Retina (tissue), 1 donor: ENCODE measurements at regions not wholly inside any gene's neighbourhood (a gene's known extent, or its start where the extent isn't known, plus 50 kb on each side); places are given as distances from the start of the nearest gene placed in this dataset.

Source experiments
- DNase-seq: peaks from one replicate; pipeline ENCODE4 v3.0.0-alpha.2; 2016

DNA sequence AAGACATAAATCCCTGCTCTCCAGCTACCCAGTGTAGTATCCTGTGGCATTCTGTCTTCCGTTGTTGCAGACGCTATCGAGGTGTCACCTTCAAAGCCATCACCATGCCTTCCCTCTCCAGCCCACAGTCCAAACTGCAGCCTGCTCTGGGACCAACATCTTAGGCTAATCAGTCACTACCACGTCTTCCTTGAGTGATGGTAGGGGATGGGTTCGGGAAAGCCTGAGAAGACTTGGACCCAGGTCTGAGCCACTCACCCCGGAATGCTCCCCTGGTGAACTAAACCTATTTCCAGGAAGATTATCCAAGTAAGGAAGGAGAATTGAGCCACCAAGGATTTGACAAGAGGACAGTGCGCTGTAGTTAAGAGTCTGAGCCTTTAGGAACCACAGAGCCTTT, 52.9 kb upstream of the IRX1 start:
- DNase-seq, result no peak

DNA sequence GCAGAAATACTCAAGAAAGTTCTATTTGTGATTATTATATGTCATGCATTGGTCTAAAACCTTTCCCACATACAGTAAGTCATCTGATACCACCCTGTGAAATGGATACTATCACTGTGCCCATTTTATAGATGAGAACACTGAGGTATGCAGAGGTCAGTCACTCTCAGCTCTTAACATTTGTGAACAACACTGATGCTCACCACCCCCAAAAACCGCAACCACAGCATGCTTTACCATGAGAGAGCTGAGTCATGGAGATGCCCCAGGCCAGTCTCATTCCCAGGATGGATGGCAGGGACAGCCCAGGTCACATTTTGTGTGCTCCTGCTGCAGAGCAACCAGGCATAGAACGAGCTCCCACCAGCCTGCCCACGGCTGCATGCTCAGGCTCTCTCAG, 53.5 kb upstream of the IRX1 start:
- no peak for DNase-seq

DNA sequence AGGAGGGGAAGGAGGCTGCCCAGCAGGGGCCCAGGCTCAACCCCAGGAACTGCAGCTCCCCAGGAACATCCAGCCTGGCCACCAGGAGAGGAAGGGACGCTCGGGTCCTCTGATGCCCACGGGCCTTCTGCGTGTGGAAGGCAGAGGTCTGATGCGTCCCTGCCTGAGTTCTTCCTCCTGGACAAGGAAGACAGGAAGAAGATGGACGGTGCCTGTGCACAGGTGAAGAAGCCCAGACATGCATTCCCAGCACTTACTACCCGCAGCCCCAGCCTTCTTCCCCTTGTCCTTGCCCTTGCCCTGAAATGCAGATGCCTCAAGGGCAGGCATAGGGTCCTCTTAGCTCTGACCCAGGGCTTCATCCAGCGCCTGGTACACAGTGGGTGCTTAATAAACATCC, 56.7 kb upstream of the IRX1 start:
- no peak for DNase-seq

DNA sequence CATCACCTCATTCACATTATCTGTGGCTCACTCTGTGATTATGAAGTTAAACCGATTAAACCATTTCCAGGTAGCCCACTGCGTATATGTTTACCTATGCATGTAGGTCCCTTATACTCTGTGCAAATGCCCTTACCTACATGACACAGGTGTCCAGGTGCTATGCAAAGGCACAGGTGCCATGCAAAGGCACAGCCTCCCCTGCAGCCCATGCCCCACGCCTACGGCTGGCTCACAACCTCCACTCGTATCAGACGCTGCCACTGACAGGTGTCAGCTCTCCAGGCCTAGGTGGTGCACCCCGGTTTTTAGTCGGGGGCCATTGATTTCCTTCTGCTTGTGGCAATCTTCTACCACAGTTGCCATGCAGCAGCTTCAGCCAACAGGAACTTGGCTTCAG, 57.7 kb upstream of the IRX1 start:
- no peak for DNase-seq

DNA sequence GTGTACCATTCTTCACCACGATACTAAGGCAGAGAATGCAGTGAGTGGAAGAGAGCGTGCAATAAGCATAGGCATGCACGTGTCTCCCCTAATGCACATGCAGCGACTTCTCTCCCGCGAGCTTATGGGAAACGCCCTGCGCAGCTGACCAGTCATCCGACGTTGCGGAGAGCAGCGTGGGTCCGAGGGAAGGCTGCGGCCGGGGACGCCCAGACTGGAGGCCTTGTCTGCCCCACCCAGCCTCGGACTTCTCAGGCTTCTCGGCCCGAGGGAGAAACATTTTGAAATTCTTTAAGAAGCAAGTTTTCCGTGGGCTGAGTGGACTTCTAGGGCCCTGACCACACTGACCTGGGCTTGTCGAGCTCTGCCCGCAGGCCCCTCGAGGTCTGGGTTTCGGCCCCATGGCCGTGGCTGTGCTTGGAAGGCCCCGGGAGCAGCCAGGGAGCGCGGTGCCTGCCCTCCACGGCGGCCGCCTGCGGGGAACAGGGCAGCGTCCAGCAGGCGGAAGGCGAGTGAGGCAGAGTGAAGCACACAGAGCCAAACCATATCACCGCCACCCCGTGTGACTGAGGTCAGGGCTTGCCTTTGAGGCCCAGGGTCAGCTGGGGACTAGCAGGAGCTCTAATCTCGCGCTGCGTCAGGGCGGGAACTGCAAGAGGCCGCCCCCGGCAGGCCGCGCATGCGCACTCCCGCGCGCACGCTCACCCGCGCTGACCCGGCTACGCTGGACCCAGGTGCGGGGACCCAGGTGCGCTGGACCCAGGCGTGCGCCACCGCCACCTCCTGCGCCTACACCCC, 60.0 kb upstream of the IRX1 start:
- DNase-seq, result no peak

DNA sequence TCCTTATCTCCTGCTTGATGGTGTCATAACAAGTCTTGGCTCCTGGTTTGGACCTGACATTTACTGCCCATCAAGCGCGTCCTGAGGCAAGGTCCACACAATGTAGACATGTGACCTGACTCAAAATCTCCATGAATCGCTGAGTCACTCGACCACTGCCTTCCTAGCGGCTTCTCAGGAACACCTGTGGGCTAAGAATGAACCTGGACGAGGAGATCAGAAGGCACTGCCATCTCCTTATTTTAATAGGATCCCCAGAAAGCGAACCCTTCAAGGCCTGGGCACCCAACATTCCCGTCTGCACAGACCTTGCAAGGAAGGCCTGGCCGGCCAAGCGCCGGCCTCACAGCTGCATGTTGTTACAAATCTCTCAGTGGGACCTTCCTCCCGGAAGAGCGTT, 60.6 kb upstream of the IRX1 start:
- no peak for DNase-seq

DNA sequence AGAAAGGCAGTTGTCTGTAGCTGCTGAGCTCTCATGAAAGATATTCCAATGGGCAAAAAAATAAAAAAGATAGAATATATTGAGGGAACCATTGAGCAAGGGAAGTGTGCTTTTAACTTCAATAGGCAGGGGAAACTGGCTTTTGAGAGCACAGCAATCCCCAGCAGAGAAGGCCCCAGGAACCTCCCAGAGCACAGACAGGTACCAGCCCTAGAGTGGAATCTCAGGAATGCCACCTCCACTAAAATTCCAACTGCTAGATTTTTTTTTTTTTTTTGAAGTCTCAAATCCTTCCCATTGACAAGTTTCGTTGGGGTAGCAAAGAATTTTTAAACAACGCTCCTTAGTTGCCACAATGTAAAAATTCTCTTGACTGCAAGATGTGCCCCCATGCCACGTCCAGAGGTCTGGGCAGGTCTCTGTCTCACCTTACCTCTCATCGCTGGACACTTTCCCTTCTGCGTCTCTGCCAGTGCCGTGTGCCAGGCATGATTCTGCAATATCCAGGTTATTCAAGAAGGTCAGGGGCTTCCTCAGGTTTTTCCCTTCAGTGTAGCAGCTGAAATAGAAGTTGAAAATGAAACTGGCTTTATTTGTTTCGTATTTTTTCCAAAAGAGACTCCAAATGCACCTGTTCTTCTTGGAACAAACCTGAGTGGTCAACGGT, 64.2 kb upstream of the IRX1 start:
- no peak for DNase-seq

DNA sequence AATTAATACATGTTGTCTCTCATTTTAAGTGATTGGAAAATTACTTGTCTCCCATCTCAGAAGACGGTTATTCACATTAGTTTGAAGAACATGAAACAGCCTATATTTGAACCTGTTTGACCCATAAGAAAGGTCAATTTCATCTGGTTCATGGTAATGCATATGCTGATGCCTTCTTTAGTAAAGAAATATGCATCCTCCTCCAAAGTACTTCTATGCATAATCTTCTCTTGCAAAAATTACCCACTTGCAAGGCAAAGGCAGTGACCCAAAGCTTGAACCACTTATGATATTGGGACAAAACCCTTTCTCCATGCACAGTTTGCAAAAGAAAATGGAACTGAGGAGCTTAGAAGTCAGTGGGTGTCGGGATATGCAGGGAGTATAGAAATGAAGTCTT, 65.4 kb upstream of the IRX1 start:
- no peak for DNase-seq

DNA sequence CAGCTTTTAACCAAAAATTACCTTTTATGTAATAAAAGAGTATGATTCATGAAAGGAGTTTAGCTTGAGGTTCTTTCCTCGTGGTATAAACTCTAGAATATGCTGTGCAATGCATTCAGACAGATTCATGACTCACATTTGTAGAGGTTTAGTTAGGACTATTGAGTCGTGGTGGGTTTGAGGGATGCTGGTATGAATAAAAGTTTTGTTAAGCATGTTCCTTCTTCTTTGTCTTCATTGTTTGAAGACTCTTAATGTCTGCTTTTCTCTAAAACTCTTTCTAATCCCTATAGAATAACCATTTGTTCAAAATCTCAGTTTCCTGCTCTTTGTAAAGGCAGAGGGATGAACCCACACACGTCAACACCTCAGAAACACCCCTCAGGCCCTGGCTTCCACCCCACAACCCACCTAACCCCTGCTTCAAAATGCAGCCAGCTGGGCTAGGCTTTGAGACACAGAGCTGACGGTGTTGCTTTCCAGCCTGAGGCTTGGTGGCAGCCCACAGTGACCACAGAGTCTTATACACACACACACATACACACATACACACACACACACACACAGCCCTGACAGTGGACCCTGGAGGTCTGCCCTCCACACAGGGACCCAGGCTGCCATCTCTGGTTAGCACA, 69.0 kb upstream of the IRX1 start:
- no peak for DNase-seq

DNA sequence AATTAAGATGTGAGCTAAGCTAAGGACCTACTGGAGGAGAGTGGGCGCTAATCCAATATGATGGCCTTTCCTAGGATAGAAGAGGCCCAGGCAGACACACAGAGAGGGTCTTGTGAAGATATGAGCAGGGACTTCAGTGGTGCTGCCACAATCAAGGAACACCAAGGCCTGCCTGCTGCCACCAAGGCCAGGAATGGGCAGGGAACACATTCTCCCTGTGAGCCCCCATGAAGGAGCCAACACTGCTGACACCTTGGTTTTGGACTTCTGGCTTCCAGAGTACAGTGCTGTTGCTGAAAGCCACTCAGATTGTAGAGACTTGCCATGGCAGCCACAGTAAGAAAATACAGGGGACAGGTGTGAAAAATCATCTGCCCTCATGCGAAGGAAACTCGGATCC, 73.1 kb upstream of the IRX1 start:
- DNase-seq, result no peak

DNA sequence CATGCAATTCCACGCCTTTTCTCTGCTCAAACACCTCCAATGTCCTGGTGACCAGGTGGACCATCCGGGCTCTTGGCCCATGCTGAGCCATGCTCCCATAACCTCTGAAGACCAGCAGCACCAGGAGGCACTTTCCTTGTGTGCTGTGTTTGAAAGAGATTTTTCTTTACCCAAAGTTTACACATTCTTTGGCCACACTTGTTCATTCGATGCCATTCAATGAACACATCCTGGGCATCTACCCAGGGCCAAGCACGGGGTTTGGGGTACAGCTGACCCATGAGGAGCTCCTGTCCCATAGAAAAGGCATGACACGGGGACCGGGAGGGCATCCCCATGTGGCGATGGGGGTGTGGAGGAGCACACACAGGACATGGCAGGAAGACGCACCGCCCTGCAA, 77.1 kb upstream of the IRX1 start:
- no peak for DNase-seq

DNA sequence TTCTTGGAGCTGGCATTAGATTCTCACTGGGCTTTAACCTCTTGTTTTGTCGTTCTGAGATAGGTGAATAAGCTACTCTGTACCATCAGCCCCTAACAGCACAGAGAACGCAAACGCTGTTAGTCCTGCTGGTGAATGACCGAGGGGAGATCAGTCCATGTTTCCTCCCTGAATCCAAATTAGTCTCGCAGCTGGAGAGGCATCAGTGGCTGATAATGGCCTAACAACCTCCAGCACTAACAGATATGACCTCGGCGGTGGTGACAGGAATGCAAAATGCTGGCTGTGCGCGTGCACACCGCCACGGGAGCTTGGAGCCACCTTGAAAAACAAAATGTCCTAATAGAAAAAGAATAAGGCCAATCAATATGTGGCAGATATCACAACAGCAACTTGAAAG, 77.6 kb upstream of the IRX1 start:
- peak; percentile 11 for DNase-seq

DNA sequence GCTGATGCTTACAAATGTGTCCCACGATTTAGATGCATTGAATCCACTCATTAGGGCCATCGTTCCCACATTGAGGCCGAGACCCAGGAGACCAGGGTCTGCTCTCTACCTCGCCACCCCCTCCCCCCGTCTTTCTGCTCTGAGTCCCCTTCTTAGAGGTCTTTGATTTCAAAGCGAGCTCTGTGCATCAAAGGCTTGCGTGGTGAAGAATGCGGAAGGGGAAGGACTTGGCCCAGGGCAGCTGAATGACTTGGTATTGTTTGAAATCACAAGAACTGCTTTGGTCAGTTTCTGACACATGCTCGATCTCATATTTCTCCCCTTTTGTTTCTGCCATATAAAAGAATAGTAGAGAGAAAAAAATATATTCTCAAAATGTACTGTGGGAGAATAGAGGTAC, 78.3 kb upstream of the IRX1 start:
- peak; percentile 27 for DNase-seq

DNA sequence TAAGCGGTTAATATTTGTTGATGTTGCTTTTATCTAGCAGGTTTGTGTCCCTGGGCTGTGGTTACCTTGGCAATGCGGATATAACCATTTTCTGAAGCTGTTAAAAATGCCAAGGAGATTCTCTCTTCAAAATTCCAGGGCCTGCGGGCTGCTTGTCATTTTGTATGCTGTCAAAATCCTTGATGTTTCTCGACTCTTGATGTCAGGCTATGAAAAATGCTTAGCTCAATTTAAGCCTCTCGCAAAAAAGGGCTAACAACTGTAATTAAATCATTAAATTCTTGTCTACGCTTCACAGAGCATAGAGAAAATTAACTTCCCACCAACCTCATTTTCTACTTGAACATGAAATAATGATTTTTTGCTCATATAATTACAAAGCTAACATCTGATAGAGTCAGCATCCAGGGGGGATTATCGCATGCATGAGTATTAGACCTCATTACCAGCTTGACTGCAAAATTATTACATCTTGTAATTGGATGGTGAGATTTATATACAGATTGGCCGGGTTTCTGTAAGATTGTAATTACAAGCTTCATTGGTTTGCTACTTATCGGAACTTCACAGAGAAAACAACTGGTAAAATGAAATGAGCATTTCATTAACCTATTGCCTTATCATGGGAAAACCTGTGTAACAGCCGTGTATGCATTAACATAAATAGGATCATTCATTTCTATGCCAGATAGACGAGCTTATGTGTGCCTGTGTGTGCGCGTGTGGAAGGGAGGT, 83.1 kb upstream of the IRX1 start:
- DNase-seq, result peak; percentile 63

DNA sequence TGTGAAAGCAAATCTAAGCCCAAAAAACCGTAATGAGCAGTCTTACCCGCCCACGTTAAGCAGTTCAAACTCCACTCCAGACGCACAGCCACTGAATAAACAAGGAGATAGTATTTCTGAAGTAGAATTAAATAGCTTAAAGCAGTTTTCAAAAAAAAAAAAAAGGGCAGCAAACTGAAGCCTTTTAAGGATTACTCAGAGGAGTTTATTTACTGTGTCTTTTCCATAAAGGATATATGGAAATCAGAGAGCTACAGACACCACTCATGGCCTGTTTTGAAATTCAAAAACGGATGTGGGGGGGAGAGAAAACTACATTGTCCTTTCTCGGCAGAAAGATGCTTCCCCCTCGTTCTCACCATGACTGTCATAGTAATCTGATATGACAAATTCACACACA, 83.7 kb upstream of the IRX1 start:
- no peak for DNase-seq

DNA sequence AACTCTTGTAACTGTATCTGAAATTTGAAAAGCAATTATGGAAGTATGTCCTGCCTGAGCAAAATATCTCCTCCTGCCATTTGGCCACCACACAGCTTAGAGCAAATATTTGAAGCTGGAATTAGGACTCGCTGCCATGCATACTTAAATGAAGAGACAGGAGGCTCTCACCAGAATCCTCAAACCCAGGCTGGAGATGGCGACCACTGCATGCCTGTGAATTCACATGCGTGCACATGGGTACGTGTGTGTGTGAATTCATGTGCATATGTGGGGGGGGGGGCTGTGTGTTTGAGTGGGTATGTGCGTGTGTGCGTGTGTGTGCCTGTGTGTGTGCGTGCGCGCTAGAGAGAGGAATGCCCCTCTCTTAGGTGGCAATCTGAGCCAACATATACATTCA, 84.1 kb upstream of the IRX1 start:
- no peak for DNase-seq

DNA sequence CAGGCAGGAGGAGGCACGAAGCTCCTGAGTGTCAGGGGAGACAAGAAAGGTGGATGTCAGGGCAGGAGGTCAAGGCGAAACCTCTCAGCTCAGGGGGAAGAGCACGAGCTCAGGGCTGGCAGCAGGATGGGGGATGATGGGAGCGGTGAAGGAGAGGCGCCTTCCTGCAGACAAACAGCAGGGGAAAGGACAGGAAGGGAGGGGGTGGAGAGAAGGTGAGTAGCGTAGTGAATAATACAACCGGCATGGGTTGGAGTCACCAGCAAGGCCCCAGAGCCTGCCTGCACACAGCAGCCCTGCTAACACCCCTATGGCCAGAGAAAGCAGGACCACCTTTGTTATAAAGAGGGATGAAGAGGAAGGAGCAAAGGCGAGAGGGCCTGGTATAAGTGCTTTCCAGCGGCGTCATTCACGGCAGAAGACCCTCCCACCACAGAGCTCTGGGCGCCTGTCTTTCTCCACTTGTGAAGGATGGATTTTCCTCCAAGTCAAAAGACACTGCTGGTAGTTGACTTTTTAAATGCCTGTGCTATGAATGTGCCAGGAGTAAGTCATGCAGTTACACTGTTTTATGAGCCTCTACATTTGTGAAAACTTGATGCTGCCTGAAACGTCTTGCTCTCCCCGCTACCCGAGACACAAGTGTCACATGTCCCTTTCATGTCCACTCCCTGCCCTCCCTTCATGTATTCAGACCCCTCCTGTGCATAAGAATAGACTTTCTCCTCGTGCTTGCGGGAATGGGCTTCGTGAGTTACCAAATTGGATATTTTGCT, 84.8 kb upstream of the IRX1 start:
- no peak for DNase-seq

DNA sequence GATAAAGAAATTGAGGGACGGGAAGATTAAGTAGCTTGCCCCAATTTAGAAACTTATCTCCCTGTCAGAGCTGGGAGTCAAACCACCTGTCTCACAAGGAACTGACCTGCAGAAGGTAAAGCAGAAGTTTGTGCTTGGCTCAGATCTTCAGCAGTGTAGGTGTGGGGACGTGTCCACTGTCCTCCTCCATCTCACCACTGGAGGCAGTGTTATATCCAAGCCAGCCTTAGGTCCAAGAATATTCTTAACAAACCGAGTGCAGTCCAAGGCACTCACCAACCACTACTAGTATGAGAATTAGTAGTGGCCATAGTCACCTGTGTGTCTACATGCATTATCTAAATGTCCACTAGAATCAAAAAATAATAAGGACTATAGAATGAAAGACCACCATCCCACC, 86.3 kb upstream of the IRX1 start:
- no peak for DNase-seq

DNA sequence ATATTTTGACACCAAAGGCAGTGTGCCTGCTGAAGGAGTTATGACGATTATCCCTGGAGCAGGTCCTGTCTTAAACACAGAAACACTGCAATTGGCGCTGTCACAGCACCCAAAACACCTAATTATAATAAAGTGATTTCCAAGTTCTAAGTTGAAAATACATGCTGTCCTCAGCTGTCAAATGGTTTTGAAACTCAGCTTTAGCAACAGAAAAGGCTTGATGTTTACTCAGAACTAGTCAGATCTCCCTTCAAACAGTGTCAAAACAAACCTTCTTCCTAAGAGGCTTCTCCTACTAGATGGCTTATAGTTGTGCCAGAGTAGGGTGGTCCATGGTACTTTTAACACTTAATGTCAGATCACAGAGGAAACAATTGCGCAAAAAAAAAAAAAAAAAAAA, 87.2 kb upstream of the IRX1 start:
- DNase-seq, result no peak

DNA sequence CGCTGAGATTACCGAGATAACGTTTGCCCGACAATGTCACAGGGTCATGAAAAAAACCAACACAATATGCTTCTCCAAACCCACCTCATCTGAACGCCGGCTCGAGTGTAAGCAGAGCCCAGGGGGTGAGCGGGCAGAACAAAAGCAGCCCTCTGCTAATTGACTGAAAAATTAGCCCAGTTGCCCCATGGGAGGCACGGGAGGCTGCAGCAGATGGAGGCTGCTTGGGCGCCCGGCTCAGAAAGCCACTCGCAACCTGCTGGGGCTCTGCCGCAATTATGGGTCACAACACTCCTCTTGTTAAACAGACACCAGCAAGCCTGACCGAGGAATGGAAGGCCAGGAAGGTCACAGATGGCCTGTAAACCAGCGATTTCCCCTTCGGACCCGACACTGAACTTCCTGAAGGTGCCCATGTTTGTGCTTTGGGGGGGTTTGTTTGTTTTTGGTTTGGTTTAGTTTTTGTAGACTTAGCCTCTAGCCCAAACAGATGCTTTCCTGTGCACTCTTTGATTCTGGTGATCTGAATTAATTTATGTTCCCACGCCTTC, 104.6 kb upstream of the IRX1 start:
- DNase-seq, result peak; percentile 63

DNA sequence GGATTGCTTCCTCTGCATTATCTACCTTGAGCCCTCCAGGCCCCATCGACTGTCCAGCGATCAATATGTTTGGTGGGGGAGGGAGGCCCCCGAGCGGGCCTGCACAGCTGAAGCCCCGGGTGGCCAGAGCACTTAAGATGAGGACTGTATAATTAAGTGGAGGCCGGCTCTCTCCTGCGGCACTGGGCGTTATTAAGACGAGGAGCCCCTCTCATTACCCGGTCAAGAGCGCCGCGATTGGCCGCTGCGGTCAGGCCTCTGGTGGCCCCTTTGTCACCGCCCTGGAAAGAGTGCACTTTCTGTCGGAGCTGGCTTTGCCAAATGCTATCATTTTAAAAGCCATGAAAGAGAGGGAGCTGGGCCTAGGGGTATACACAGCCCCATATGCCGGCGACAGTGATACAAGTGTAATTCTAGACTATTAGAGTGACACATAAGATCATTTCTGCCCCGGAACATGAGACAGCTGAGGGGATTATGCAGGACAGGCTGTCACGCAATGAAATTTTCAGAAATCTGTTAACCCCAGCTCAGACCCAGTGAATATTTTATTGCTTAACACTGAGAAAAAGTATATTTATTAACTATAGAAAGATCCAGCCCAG, 106.3 kb upstream of the IRX1 start:
- DNase-seq, result peak; percentile 75

DNA sequence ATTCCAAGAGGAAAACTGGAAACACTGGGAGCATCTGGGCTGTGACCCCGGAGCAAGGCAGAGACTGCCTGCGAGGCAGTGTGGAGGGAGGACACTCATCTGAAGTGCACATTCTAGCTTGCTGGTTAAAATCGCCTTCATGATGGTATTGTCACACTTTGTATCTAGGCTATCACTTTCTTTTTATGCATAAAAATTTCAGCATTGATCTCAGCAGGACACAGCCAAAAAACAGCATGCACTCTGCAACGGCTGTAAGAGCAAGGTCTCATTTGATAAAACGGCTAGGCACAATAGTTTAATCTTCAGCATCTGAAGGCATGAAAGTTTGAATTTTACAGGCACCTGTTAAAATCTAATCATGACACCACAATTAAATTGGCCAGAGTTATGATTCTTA, 110.8 kb upstream of the IRX1 start:
- DNase-seq, result no peak
